ENCODE measurements at regions not wholly inside any gene's neighbourhood (a gene's known extent, or its start where the extent isn't known, plus 50 kb on each side); places are given as distances from the start of the nearest gene placed in this dataset.

DNA sequence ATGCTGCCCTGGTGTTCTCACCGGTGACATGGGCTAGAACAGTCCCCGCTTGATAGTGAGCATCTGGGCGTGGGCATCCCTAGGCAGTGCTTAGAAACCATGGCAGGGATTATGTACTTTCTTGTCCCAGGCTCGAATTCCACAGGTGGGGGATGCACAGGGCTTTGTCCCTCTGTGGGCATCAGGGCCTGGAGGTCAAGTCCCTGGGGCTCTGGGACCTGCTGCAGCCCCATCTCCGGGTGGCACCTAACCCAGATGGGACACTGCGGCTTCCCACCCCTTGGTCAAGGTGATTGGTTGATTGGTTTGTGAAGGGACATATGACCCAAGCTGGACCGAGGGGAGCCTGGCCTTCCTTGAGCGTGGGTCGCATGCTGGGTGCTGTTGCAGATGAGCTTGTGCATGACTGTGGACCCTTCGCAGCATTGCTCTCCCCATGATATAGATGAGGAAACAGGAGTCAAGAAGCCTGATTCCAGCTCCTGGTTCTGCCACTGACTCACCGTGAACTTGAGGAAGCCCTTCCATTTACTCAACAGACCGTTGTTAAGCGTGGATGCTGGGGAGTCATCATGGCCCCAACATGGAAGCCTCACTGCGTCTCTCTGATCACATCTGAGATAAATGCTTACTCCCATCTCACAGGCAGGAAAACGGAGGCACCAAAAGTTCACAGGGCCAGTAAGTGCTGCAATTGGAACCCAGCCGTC is 64.0 kb upstream of the RUNX3 start:
- TF ChIP-seq, protein P1, sequence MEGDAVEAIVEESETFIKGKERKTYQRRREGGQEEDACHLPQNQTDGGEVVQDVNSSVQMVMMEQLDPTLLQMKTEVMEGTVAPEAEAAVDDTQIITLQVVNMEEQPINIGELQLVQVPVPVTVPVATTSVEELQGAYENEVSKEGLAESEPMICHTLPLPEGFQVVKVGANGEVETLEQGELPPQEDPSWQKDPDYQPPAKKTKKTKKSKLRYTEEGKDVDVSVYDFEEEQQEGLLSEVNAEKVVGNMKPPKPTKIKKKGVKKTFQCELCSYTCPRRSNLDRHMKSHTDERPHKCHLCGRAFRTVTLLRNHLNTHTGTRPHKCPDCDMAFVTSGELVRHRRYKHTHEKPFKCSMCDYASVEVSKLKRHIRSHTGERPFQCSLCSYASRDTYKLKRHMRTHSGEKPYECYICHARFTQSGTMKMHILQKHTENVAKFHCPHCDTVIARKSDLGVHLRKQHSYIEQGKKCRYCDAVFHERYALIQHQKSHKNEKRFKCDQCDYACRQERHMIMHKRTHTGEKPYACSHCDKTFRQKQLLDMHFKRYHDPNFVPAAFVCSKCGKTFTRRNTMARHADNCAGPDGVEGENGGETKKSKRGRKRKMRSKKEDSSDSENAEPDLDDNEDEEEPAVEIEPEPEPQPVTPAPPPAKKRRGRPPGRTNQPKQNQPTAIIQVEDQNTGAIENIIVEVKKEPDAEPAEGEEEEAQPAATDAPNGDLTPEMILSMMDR (IDR thresholded peaks at IDR 0.05; ENCODE audit: low read depth, low read length, missing control alignments): no peak
- no peaks in the 10 kb centered on the region for H3K36me3 ChIP-seq (replicated peaks)
- in situ Hi-C loops (cut with HindIII; ENCODE audit: low pct_ligation_motif_present, low sequenced_read_pairs): no loop called here
- H3K4me3 ChIP-seq (ENCODE audit: low read depth, low read length): no peak overlapping the region
- no peak overlapping the region for H3K27ac ChIP-seq
- DNase-seq: no peak
- no peaks in the 10 kb centered on the region for H3K27me3 ChIP-seq (replicated peaks)

DNA sequence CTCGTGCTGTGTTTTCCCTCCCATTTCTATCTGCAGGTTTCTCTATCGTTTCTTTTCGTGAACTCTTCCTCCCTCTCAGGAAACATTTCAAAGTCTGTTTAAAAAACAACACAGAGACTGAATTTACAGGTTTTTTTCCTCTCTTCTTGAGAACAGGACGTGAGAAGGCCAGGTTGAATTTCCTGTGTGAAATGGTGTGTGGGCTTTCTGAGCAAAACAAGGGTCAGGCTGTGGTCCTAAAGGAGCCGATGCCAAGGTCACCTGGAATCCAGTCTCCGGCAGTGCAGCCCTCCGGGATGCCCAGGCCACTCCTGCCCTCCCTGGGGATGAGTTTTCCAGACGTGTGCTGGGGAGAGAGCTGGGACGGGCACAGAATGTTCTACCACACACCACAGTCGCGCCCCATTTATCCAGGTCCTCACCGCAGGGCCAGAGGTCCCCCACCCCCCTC is 62.7 kb upstream of the RUNX3 start:
- Histone ChIP-seq H3K27me3 (replicated peaks) (no peaks in the 10 kb centered on the region), H3K36me3 (replicated peaks) (no peaks in the 10 kb centered on the region), H3K27ac (no peak overlapping the region), H3K4me3 (ENCODE audit: low read depth, low read length) (no peak overlapping the region)
- no peak for DNase-seq
- in situ Hi-C loops (cut with HindIII; ENCODE audit: low pct_ligation_motif_present, low sequenced_read_pairs): no loop called here
- TF ChIP-seq, protein P1 (IDR thresholded peaks at IDR 0.05; ENCODE audit: low read depth, low read length, missing control alignments): no peak

DNA sequence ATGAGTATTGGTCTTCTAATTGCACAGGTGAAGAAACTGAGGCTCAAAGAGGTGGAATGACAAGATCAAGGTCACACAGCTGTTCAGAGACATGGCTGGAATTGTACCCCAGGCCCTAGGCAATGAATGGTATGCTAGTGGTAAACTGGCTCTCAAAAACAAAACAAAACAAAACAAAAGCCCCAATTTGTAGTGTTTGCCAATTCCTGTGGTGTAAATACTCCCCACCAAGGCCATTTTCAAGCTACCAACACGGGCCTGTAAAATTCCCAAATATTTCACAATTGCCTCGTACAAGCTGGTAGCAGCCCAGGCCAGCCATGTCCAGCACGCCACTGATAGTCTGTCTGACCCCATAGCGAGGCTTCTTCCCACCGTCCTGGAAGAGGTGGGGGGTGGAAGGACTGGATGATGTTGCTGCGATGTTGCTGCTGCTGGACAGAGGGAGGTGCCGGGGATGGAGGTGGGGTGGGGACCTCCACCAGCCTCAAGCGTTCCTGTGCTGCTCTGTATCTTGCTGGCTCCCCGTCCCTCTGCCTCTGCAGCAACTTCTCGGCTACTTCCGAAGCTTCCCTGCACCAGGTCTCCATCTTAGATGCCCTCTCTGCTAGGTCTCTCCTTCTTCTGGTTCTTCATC is 62.2 kb upstream of the RUNX3 start:
- DNase-seq: no peak
- no peaks in the 10 kb centered on the region for H3K27me3 ChIP-seq (replicated peaks)
- TF ChIP-seq, protein P1 (IDR thresholded peaks at IDR 0.05; ENCODE audit: low read depth, low read length, missing control alignments): no peak
- no peak overlapping the region for H3K27ac ChIP-seq
- H3K4me3 ChIP-seq (ENCODE audit: low read depth, low read length): no peak overlapping the region
- H3K36me3 ChIP-seq (replicated peaks): no peaks in the 10 kb centered on the region
- in situ Hi-C loops (cut with HindIII; ENCODE audit: low pct_ligation_motif_present, low sequenced_read_pairs): no loop called here

DNA sequence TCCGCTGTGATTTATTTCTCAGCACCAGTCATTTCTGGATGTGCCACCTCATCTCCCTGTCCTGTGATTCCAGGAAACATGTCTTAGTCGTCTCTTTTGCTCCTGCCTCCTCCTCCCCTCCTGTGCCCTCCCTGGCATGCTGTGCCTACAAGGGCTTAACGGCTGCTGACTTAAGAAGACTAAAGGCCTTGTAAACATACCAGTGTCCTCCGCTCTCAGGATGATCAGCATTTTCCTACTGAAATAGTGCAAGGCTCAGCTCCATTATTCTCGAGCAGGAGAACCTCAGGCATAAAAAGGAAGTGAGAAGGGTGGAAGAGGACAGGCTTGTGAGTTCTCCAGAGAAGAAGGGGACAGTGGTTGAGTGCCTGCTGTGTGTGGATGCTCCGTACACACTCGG is 61.6 kb upstream of the RUNX3 start:
- no peaks in the 10 kb centered on the region for H3K27me3 ChIP-seq (replicated peaks)
- H3K4me3 ChIP-seq (ENCODE audit: low read depth, low read length): no peak overlapping the region
- H3K36me3 ChIP-seq (replicated peaks): no peaks in the 10 kb centered on the region
- no peak for DNase-seq
- H3K27ac ChIP-seq: no peak overlapping the region
- TF ChIP-seq, protein P1 (IDR thresholded peaks at IDR 0.05; ENCODE audit: low read depth, low read length, missing control alignments): no peak
- in situ Hi-C loops (cut with HindIII; ENCODE audit: low pct_ligation_motif_present, low sequenced_read_pairs): no loop called here

DNA sequence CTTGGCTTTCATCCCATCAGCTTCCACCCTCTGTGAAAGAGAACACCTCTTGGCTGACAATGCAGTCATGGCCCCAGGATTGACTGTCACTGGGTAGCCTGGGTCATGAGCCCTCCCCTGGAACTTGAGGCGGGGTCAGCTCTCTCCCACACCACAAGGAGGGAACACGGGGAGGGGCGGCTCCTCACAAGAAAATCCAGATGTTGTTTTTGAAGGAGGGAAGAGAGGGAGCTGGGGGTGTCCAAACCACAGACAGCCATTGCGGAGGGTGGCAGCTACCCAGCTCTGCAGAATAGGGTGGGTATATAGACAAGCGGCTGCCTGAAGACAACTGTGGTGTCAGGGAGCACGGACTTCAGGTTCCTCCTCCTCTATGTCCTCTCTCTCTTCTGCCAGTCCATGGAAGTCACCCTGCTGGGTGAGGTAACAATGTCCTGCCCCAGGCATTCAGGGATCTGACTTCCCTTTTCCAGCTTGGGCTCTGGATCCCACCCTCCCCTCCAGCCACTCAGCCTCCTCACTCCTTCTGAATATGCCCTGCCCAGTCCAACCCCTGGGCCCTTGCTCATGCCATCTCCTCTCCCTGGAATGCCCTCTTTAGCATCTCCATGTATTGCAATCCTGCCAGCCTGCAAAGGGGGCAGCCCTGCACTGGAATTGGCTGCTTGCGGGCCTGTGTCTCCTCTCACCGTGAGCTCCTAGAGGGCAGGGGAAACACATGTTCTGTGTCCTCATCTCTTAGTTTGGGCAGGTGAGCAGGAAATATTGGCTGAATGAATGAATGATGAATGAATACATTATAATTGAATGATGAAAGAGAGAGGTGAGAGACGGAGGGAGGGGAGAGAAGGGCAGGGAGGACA is 60.9 kb upstream of the RUNX3 start:
- in situ Hi-C loops (cut with HindIII; ENCODE audit: low pct_ligation_motif_present, low sequenced_read_pairs): no loop called here
- H3K36me3 ChIP-seq (replicated peaks): no peaks in the 10 kb centered on the region
- H3K27ac ChIP-seq: no peak overlapping the region
- TF ChIP-seq, protein P1 (IDR thresholded peaks at IDR 0.05; ENCODE audit: low read depth, low read length, missing control alignments): peak; percentile 7
- no peak for DNase-seq
- H3K27me3 ChIP-seq (replicated peaks): no peaks in the 10 kb centered on the region
- no peak overlapping the region for H3K4me3 ChIP-seq (ENCODE audit: low read depth, low read length)
